H1 (cell line): ENCODE measurements at regions not wholly inside any gene's neighbourhood (a gene's known extent, or its start where the extent isn't known, plus 50 kb on each side); places are given as distances from the start of the nearest gene placed in this dataset.

Experiments used
- BCL11A ChIP-seq, 2 experiments: IDR thresholded peaks; one replicate each; pipeline ENCODE4 v1.6.1; 2011; ENCODE audit warnings: low read depth in 2 of 2, low read length in 2 of 2, mild to moderate bottlenecking in 2 of 2
- CHD2 ChIP-seq: IDR thresholded peaks from 2 replicates; pipeline ENCODE4 v1.6.1; 2012; ENCODE audit warnings: low read length, improper control_type of control experiment
- CTCF ChIP-seq, 3 experiments: IDR thresholded peaks; 1 replicate in 2 of 3; 2 replicates in 1 of 3; pipeline versions ENCODE4 v1.5.1 to v1.6.1; 2011; ENCODE audit warnings: low read length in 3 of 3, mild to moderate bottlenecking in 3 of 3, inconsistent platforms in 2 of 3, low read depth in 1 of 3, moderate library complexity in 1 of 3; ENCODE audit not compliant: insufficient read depth in 1 of 3; ENCODE audit errors: control extremely low read depth in 1 of 3
- EP300 ChIP-seq, 2 experiments: IDR thresholded peaks; 1 replicate in 1 of 2; 2 replicates in 1 of 2; pipeline ENCODE4 v1.6.1; 2011 to 2012; ENCODE audit warnings: low read depth in 2 of 2, low read length in 2 of 2, mild to moderate bottlenecking in 2 of 2, borderline replicate concordance in 1 of 2, inconsistent platforms in 1 of 2, moderate library complexity in 1 of 2
- EZH2 ChIP-seq: fragments of 200-600 bp; sonication (generic); IDR thresholded peaks from 2 replicates; pipeline ENCODE4 v1.7.1; 2012; ENCODE audit warnings: low read depth, mild to moderate bottlenecking, moderate library complexity, low read length, inconsistent platforms; ENCODE audit not compliant: severe bottlenecking
- FOSL1 ChIP-seq: IDR thresholded peaks from 2 replicates; pipeline ENCODE4 v1.6.1; 2011; ENCODE audit warnings: mild to moderate bottlenecking, low read depth, low read length, moderate library complexity; ENCODE audit not compliant: insufficient read depth
- JUND ChIP-seq: IDR thresholded peaks from 2 replicates; pipeline ENCODE4 v1.6.1; 2011; ENCODE audit warnings: mild to moderate bottlenecking, improper control_type of control experiment, low read length
- MAFK ChIP-seq: IDR thresholded peaks from 2 replicates; pipeline ENCODE4 v1.6.1; 2012; ENCODE audit warnings: low read depth, mild to moderate bottlenecking, improper control_type of control experiment, low read length
- MAX ChIP-seq: IDR thresholded peaks from 2 replicates; pipeline ENCODE4 v1.6.1; 2012; ENCODE audit warnings: inconsistent platforms
- POLR2A ChIP-seq, 2 experiments: IDR thresholded peaks; 1 replicate in 1 of 2; 2 replicates in 1 of 2; pipeline ENCODE4 v1.6.1; 2011; ENCODE audit warnings: low read depth in 2 of 2, low read length in 2 of 2, mild to moderate bottlenecking in 2 of 2; ENCODE audit errors: control extremely low read depth in 1 of 2
- POLR2AphosphoS5 ChIP-seq: IDR thresholded peaks from 2 replicates; pipeline ENCODE4 v1.6.1; 2011; ENCODE audit warnings: low read depth, low read length
- SP2 ChIP-seq: IDR thresholded peaks from 2 replicates; pipeline ENCODE4 v1.6.1; 2012; ENCODE audit warnings: mild to moderate bottlenecking, low read length, inconsistent platforms
- TAF1 ChIP-seq: IDR thresholded peaks from 2 replicates; pipeline ENCODE4 v1.6.1; 2011; ENCODE audit warnings: mild to moderate bottlenecking, low read depth, low read length
- YY1 ChIP-seq: IDR thresholded peaks from 2 replicates; pipeline ENCODE4 v1.6.1; 2011; ENCODE audit warnings: low read depth, mild to moderate bottlenecking, low read length

GRCh38 chr11:23413057-23413456, 552.8 kb upstream of the CCDC179 start:
- TF ChIP-seq POLR2A (IDR thresholded peaks at IDR 0.05; ENCODE audit: control extremely low read depth in 1 of 2, low read depth in 2 of 2, low read length in 2 of 2): no peak
- TF ChIP-seq MAX: no peak
- TF ChIP-seq EZH2: no peak
- no peak for TF ChIP-seq YY1
- TF ChIP-seq CTCF (IDR thresholded peaks at IDR 0.05; ENCODE audit: control extremely low read depth in 1 of 3, insufficient read depth in 1 of 3, low read depth in 1 of 3, low read length in 3 of 3): no peak
- no peak for TF ChIP-seq EP300 (IDR thresholded peaks at IDR 0.05; ENCODE audit: borderline replicate concordance in 1 of 2, low read depth in 2 of 2, low read length in 2 of 2)
- no peak for TF ChIP-seq POLR2AphosphoS5
- TF ChIP-seq MAFK: no peak
- TF ChIP-seq TAF1: no peak
- TF ChIP-seq BCL11A (IDR thresholded peaks at IDR 0.05; ENCODE audit: low read depth in 2 of 2, low read length in 2 of 2): no peak
- TF ChIP-seq SP2: no peak
- no peak for TF ChIP-seq FOSL1
- TF ChIP-seq JUND: no peak
- TF ChIP-seq CHD2: no peak
